A549 (cell line): ENCODE measurements at regions not wholly inside any gene's neighbourhood (a gene's known extent, or its start where the extent isn't known, plus 50 kb on each side); places are given as distances from the start of the nearest gene placed in this dataset.

Experiments used
- ATAC-seq, 2 experiments: fragments of 200-7000 bp in 1 of 2; fragments of >200 bp in 1 of 2; cut with Nextera tagmentation in 1 of 2; cut with Tn5 transposase in 1 of 2; 3 replicates each; pipeline versions ENCODE4 v1.8.0 to v1.9.1; 2018 to 2020; ENCODE audit warnings: mild to moderate bottlenecking in 1 of 2, moderate library complexity in 1 of 2
- CTCF ChIA-PET: fragments of 300-600 bp; sonication (Branson Sonifier 250); formaldehyde crosslinking; extraction: SDS; loops from one replicate; lab custom pipeline; 2021; ENCODE audit warnings: antibody characterized with exemption, inconsistent platforms; lab: Yijun Ruan, JAX
- POLR2A ChIA-PET: fragments of 350-600 bp; formaldehyde crosslinking; extraction: SDS; loops from one replicate; lab custom pipeline; 2021; ENCODE audit warnings: antibody characterized with exemption, inconsistent platforms; lab: Yijun Ruan, JAX
- DNase-seq, 2 experiments: peaks; one replicate each; pipeline versions ENCODE4 v3.0.0 to v3.0.0-alpha.2; 2011 to 2016; ENCODE audit warnings: low read depth in 1 of 2, low spot score in 1 of 2
- FAIRE-seq: peaks from 2 replicates; lab custom pipeline; 2011; peaks lifted over from hg19 to GRCh38; lab: Jason Lieb, UNC
- H3K27ac ChIP-seq, 2 experiments: fragments of >200 bp; sonication (Bioruptor Twin); formaldehyde crosslinking; 3 replicates each; pipeline ENCODE4 v1.5.1; 2016 to 2017
- H3K4me1 ChIP-seq: fragments of >200 bp; sonication (Bioruptor Twin); formaldehyde crosslinking; 3 replicates; pipeline ENCODE4 v1.6.1; 2016
- H3K4me2 ChIP-seq: fragments of >200 bp; sonication (Bioruptor Twin); formaldehyde crosslinking; 3 replicates; pipeline ENCODE4 v1.6.1; 2016
- H3K4me3 ChIP-seq: fragments of >200 bp; sonication (Bioruptor Twin); formaldehyde crosslinking; 3 replicates; pipeline ENCODE4 v1.5.1; 2016
- H3K9me3 ChIP-seq: fragments of >200 bp; sonication (Bioruptor Twin); formaldehyde crosslinking; 3 replicates; pipeline ENCODE4 v1.6.1; 2016
- BHLHE40 ChIP-seq: IDR thresholded peaks from 2 replicates; pipeline ENCODE4 v1.6.1; 2012; ENCODE audit warnings: low read depth, low read length, inconsistent platforms
- CHD4 ChIP-seq: fragments of 200-600 bp; sonication (generic); IDR thresholded peaks from 2 replicates; pipeline ENCODE4 v1.6.1; 2016; ENCODE audit warnings: antibody characterized with exemption, mild to moderate bottlenecking, borderline replicate concordance
- EP300 ChIP-seq, 2 experiments: fragments of >200 bp; sonication (Bioruptor Twin); formaldehyde crosslinking; IDR thresholded peaks; 2 replicates in 1 of 2; 3 replicates in 1 of 2; pipeline ENCODE4 v1.6.1; 2016 to 2017
- GATA3 ChIP-seq: IDR thresholded peaks from 2 replicates; pipeline ENCODE4 v1.6.1; 2012; ENCODE audit warnings: borderline replicate concordance
- HEYL ChIP-seq: fragments of 250-450 bp; sonication (Bioruptor Pico); IDR thresholded peaks from 2 replicates; pipeline ENCODE4 v1.8.0; 2021; ENCODE audit warnings: mild to moderate bottlenecking, moderate library complexity
- HOXB5 ChIP-seq: fragments of 250-450 bp; sonication (Bioruptor Pico); IDR thresholded peaks from 2 replicates; pipeline ENCODE4 v1.5.0; 2020; ENCODE audit warnings: mild to moderate bottlenecking, moderate library complexity
- MAFK ChIP-seq: fragments of 450-650 bp; IDR thresholded peaks from 2 replicates; pipeline ENCODE4 v1.6.1; 2014; ENCODE audit not compliant: partially characterized antibody
- MAZ ChIP-seq: fragments of 150-350 bp; IDR thresholded peaks from 2 replicates; pipeline ENCODE4 v1.6.1; 2014; ENCODE audit warnings: antibody characterized with exemption, low read depth, low read length, borderline replicate concordance
- MYC ChIP-seq: IDR thresholded peaks from 2 replicates; pipeline ENCODE4 v1.6.1; 2012; ENCODE audit warnings: mild to moderate bottlenecking, inconsistent platforms, low read length, improper control_type of control experiment, borderline replicate concordance
- POLR2A ChIP-seq: IDR thresholded peaks from 2 replicates; pipeline ENCODE4 v1.6.1; 2012; ENCODE audit warnings: mild to moderate bottlenecking, low read length
- RARB ChIP-seq: fragments of 250-450 bp; sonication (Bioruptor Pico); IDR thresholded peaks from 2 replicates; pipeline ENCODE4 v1.8.0; 2021; ENCODE audit warnings: mild to moderate bottlenecking, moderate library complexity
- ZSCAN20 ChIP-seq: fragments of 250-450 bp; sonication (Bioruptor Pico); IDR thresholded peaks from 2 replicates; pipeline ENCODE4 v1.8.0; 2022; ENCODE audit warnings: mild to moderate bottlenecking, moderate library complexity
- WGBS: methylation state at CpG from one replicate; pipeline ENCODE4 v1.1.6; 2017; ENCODE audit errors: missing lambda C conversion rate; 5-methylcytosine and 5-hydroxymethylcytosine counted together
- TF ChIP-seq, protein P1 (sequence below): fragments of 250-450 bp; sonication (Bioruptor Pico); IDR thresholded peaks from 2 replicates; pipeline ENCODE4 v1.5.0; 2020; ENCODE audit warnings: low read depth, mild to moderate bottlenecking, moderate library complexity
- TF ChIP-seq, protein P2 (sequence below): fragments of >200 bp; sonication (Bioruptor Twin); formaldehyde crosslinking; IDR thresholded peaks from 3 replicates; pipeline ENCODE4 v1.5.1; 2016
- TF ChIP-seq, protein P3 (sequence below): fragments of >200 bp; sonication (Bioruptor Twin); formaldehyde crosslinking; IDR thresholded peaks from 2 replicates; pipeline ENCODE4 v1.6.1; 2016
- TF ChIP-seq, protein P4 (sequence below): fragments of 200-600 bp; sonication (generic); IDR thresholded peaks from 2 replicates; pipeline ENCODE4 v1.6.1; 2016; ENCODE audit warnings: antibody characterized with exemption, mild to moderate bottlenecking, moderate library complexity

GRCh38 chr2:74036010-74036409 lies 51.3 kb downstream of the TET3 start:
- no peak for FAIRE-seq
- no peak overlapping the region for H3K4me2 ChIP-seq
- no peak overlapping the region for H3K4me3 ChIP-seq
- ChIA-PET POLR2A (no interaction called here), CTCF (interaction anchor here (0.7 kb wide), 1 partner anchor 254 kb away, joined by 4 read pairs; no protein-coding TSS in a partner anchor)
- H3K9me3 ChIP-seq: no peaks in the 10 kb centered on the region
- no peak overlapping the region for H3K27ac ChIP-seq
- DNase-seq: no peak
- ATAC-seq: no peak
- H3K4me1 ChIP-seq: no peaks in the 10 kb centered on the region
- TF ChIP-seq, protein P1, sequence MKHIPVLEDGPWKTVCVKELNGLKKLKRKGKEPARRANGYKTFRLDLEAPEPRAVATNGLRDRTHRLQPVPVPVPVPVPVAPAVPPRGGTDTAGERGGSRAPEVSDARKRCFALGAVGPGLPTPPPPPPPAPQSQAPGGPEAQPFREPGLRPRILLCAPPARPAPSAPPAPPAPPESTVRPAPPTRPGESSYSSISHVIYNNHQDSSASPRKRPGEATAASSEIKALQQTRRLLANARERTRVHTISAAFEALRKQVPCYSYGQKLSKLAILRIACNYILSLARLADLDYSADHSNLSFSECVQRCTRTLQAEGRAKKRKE (CRISPR knock-in tag): no peak
- TF ChIP-seq CHD4 (no peak), ZSCAN20 (no peak), EP300 (IDR thresholded peaks at IDR 0.05) (no peak)
- TF ChIP-seq, all 56 proteins: peak for 0
- 90% methylated on average over 7 of the region's 7 CpGs for WGBS

DNA sequence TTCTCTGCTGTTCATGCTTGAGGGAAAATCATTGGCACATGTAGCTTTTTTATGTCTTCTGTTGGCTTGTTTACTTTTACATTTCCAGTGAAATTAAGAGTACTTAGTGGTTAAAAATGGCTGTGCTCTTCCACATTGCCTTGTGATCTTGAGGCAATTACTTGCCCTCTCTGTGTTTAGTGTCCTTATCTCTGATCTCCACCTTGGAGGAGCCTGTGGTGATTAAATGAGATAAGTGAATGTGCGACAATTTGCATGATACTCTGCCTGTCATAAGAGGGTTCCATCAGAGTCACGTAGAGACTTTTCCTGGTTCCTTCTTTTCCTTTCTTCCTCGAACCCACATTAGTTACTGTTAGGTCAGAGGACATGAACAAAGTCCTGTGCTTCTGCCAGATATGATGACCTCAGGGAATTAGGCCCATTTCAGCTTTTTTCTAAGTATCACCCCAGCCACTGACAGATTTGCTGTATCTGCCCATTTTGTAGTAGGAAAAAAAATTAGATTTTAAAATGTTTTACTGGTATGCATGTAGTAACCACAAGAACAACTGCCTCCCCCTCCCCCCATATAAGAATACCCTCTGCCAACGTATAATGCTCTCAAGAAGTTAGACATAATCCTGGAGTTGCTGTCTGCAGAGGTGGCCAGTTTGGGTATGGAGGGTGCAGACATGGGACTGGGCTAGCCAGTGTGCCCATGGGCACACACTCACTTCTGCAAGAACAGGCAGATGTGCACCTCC lies 51.9 kb downstream of the TET3 start:
- Histone ChIP-seq H3K4me3 (no peak overlapping the region), H3K27ac (no peak overlapping the region), H3K4me1 (no peaks in the 10 kb centered on the region), H3K4me2 (no peak overlapping the region), H3K9me3 (no peaks in the 10 kb centered on the region)
- WGBS: 92% methylated on average over 4 of the region's 4 CpGs
- TF ChIP-seq GATA3: no peak
- peak; percentile 45 for TF ChIP-seq MAFK
- FAIRE-seq (no peak), ATAC-seq (no peak), DNase-seq (no peak)
- CTCF ChIA-PET: interaction anchor here (0.9 kb wide), 1 partner anchor 26 kb away, joined by 3 read pairs; no protein-coding TSS in a partner anchor
- POLR2A ChIA-PET: no interaction called here

GRCh38 chr2:74037379-74037860 lies 52.7 kb downstream of the TET3 start:
- ATAC-seq: no peak; a peak in 2 of 6 replicates
- FAIRE-seq: no peak
- 77% methylated on average over 1 of the region's 1 CpG for WGBS
- DNase-seq: no peak
- TF ChIP-seq, protein P2, sequence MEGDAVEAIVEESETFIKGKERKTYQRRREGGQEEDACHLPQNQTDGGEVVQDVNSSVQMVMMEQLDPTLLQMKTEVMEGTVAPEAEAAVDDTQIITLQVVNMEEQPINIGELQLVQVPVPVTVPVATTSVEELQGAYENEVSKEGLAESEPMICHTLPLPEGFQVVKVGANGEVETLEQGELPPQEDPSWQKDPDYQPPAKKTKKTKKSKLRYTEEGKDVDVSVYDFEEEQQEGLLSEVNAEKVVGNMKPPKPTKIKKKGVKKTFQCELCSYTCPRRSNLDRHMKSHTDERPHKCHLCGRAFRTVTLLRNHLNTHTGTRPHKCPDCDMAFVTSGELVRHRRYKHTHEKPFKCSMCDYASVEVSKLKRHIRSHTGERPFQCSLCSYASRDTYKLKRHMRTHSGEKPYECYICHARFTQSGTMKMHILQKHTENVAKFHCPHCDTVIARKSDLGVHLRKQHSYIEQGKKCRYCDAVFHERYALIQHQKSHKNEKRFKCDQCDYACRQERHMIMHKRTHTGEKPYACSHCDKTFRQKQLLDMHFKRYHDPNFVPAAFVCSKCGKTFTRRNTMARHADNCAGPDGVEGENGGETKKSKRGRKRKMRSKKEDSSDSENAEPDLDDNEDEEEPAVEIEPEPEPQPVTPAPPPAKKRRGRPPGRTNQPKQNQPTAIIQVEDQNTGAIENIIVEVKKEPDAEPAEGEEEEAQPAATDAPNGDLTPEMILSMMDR: no peak
- no peak for TF ChIP-seq RARB
- TF ChIP-seq, all 56 proteins: peak for 0
- Histone ChIP-seq H3K4me2 (no peak overlapping the region), H3K9me3 (no peaks in the 10 kb centered on the region), H3K4me1 (no peaks in the 10 kb centered on the region), H3K4me3 (no peak overlapping the region), H3K27ac (no peak overlapping the region)
- CTCF ChIA-PET: interaction anchor here (0.9 kb wide), 1 partner anchor 27 kb away, joined by 3 read pairs; no protein-coding TSS in a partner anchor
- POLR2A ChIA-PET: no interaction called here

GRCh38 chr2:74039611-74040010 lies 54.9 kb downstream of the TET3 start:
- TF ChIP-seq, protein P3, sequence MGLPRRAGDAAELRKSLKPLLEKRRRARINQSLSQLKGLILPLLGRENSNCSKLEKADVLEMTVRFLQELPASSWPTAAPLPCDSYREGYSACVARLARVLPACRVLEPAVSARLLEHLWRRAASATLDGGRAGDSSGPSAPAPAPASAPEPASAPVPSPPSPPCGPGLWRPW: no peak
- TF ChIP-seq MYC (no peak), POLR2A (no peak), BHLHE40 (no peak), RARB (no peak), HEYL (CRISPR knock-in tag) (no peak), HOXB5 (CRISPR knock-in tag) (no peak), GATA3 (no peak), MAZ (no peak), ZSCAN20 (no peak)
- TF ChIP-seq, protein P4, sequence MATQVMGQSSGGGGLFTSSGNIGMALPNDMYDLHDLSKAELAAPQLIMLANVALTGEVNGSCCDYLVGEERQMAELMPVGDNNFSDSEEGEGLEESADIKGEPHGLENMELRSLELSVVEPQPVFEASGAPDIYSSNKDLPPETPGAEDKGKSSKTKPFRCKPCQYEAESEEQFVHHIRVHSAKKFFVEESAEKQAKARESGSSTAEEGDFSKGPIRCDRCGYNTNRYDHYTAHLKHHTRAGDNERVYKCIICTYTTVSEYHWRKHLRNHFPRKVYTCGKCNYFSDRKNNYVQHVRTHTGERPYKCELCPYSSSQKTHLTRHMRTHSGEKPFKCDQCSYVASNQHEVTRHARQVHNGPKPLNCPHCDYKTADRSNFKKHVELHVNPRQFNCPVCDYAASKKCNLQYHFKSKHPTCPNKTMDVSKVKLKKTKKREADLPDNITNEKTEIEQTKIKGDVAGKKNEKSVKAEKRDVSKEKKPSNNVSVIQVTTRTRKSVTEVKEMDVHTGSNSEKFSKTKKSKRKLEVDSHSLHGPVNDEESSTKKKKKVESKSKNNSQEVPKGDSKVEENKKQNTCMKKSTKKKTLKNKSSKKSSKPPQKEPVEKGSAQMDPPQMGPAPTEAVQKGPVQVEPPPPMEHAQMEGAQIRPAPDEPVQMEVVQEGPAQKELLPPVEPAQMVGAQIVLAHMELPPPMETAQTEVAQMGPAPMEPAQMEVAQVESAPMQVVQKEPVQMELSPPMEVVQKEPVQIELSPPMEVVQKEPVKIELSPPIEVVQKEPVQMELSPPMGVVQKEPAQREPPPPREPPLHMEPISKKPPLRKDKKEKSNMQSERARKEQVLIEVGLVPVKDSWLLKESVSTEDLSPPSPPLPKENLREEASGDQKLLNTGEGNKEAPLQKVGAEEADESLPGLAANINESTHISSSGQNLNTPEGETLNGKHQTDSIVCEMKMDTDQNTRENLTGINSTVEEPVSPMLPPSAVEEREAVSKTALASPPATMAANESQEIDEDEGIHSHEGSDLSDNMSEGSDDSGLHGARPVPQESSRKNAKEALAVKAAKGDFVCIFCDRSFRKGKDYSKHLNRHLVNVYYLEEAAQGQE: no peak
- H3K9me3 ChIP-seq: no peaks in the 10 kb centered on the region
- no peak overlapping the region for H3K4me3 ChIP-seq
- ChIA-PET CTCF (no interaction called here), POLR2A (no interaction called here)
- no peak for FAIRE-seq
- ATAC-seq: no peak
- WGBS: 87% methylated on average over 2 of the region's 2 CpGs
- H3K27ac ChIP-seq: no peak overlapping the region
- no peaks in the 10 kb centered on the region for H3K4me1 ChIP-seq
- H3K4me2 ChIP-seq: no peak overlapping the region
- DNase-seq: no peak
